AG04450 (cell line): ENCODE measurements at regions not wholly inside any gene's neighbourhood (a gene's known extent, or its start where the extent isn't known, plus 50 kb on each side); places are given as distances from the start of the nearest gene placed in this dataset.

Source experiments
- CTCF ChIA-PET: fragments of 300-600, 350-600 bp; formaldehyde crosslinking; extraction: SDS; loops from one replicate; lab custom pipeline; 2022; ENCODE audit warnings: antibody characterized with exemption, inconsistent platforms; lab: Charles Lee
- POLR2A ChIA-PET: fragments of 350-600 bp; formaldehyde crosslinking; extraction: SDS; loops from one replicate; lab custom pipeline; 2021; ENCODE audit warnings: antibody characterized with exemption, inconsistent platforms; lab: Yijun Ruan, JAX
- DNase-seq: peaks from one replicate; pipeline ENCODE4 v3.0.0-alpha.2; 2011; ENCODE audit warnings: low read depth, low spot score
- H3K27ac ChIP-seq: one replicate; pipeline ENCODE4 v1.5.1; 2012; ENCODE audit warnings: low read depth, low read length, control low read depth
- H3K27me3 ChIP-seq: one replicate; pipeline ENCODE4 v1.6.0; 2012; ENCODE audit warnings: low read length; ENCODE audit not compliant: control insufficient read depth, insufficient read depth
- H3K4me3 ChIP-seq: 2 replicates; pipeline ENCODE4 v1.5.1; 2011; ENCODE audit warnings: mild to moderate bottlenecking, low read depth, low read length, control low read depth
- H3K9me3 ChIP-seq: 2 replicates; pipeline ENCODE4 v1.5.1; 2012; ENCODE audit warnings: low read length; ENCODE audit not compliant: control insufficient read depth, insufficient read depth
- TF ChIP-seq, protein P1 (sequence below): IDR thresholded peaks from 2 replicates; pipeline ENCODE4 v1.5.1; 2011; ENCODE audit warnings: low read depth, low read length, control low read depth, inconsistent platforms

DNA sequence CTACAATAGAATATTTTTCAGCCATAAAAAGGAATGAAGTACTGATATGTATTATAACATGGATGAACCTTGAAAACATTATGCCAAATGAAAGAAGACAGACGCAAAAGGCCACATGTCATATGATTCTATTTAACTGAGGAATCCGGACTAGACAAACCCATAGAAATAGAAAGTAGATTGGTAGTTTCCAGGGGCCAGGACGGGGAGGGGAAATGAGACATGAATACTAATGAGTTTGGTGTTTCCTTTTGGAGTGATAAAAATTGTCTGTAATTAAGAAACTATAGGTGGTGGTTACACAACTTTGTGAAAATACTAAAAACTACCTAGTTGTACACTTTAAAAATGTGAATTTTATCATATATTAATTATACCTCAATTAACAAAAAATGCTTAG lies 247.6 kb downstream of the BCAT1 start:
- TF ChIP-seq, protein P1, sequence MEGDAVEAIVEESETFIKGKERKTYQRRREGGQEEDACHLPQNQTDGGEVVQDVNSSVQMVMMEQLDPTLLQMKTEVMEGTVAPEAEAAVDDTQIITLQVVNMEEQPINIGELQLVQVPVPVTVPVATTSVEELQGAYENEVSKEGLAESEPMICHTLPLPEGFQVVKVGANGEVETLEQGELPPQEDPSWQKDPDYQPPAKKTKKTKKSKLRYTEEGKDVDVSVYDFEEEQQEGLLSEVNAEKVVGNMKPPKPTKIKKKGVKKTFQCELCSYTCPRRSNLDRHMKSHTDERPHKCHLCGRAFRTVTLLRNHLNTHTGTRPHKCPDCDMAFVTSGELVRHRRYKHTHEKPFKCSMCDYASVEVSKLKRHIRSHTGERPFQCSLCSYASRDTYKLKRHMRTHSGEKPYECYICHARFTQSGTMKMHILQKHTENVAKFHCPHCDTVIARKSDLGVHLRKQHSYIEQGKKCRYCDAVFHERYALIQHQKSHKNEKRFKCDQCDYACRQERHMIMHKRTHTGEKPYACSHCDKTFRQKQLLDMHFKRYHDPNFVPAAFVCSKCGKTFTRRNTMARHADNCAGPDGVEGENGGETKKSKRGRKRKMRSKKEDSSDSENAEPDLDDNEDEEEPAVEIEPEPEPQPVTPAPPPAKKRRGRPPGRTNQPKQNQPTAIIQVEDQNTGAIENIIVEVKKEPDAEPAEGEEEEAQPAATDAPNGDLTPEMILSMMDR: no peak
- ChIA-PET POLR2A (no interaction called here), CTCF (no interaction called here)
- no peak for DNase-seq
- no peaks in the 10 kb centered on the region for H3K27me3 ChIP-seq
- H3K27ac ChIP-seq: no peak overlapping the region
- no peak overlapping the region for H3K4me3 ChIP-seq
- no peaks in the 10 kb centered on the region for H3K9me3 ChIP-seq

- ChIA-PET POLR2A (no interaction called here), CTCF (no interaction called here)
Measured at GRCh38 chr12:24698972-24699371, 249.9 kb downstream of the BCAT1 start.

DNA sequence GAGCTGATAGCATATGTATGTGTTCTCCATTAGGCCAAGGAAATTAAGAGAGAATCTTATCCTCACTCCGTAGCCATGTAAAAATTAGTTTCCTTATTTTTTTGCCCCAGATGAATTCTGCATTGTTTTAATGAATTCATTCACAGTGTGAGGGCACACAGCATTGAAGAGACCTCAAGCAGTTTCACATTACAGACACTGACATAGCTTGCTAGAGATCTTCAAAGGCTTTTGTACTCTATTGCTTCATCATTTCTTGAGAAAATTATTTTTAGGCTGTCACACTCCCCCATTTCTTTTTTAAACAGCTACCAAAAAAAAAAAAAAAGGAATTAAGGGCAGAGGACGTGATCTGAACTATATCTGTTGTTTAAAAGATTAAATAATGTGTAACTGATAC lies 251.1 kb downstream of the BCAT1 start:
- Histone ChIP-seq H3K4me3 (no peak overlapping the region), H3K27ac (no peak overlapping the region), H3K9me3 (no peaks in the 10 kb centered on the region), H3K27me3 (no peaks in the 10 kb centered on the region)
- ChIA-PET CTCF (interaction anchor here (1.3 kb wide), 1 partner anchor 16 kb away, joined by 3 read pairs; no protein-coding TSS in a partner anchor), POLR2A (no interaction called here)
- DNase-seq: no peak
- TF ChIP-seq, protein P1: no peak

More at GRCh38 chr12:24698972-24699371, 249.9 kb downstream of the BCAT1 start:
- H3K4me3 ChIP-seq: no peak overlapping the region
- H3K27ac ChIP-seq: no peak overlapping the region
- no peaks in the 10 kb centered on the region for H3K27me3 ChIP-seq
- no peak for DNase-seq
- H3K9me3 ChIP-seq: no peaks in the 10 kb centered on the region
- TF ChIP-seq, protein P1: no peak

GRCh38 chr12:24697295-24697694 lies 251.6 kb downstream of the BCAT1 start:
- H3K27ac ChIP-seq: no peak overlapping the region
- TF ChIP-seq, protein P1: no peak
- H3K4me3 ChIP-seq: no peak overlapping the region
- H3K27me3 ChIP-seq: no peaks in the 10 kb centered on the region
- no peak for DNase-seq
- H3K9me3 ChIP-seq: no peaks in the 10 kb centered on the region
- CTCF ChIA-PET: interaction anchor here (0.6 to 1.3 kb wide), 2 partner anchors 15 to 440 kb away, joined by 3 read pairs; no protein-coding TSS in a partner anchor
- POLR2A ChIA-PET: no interaction called here

DNA sequence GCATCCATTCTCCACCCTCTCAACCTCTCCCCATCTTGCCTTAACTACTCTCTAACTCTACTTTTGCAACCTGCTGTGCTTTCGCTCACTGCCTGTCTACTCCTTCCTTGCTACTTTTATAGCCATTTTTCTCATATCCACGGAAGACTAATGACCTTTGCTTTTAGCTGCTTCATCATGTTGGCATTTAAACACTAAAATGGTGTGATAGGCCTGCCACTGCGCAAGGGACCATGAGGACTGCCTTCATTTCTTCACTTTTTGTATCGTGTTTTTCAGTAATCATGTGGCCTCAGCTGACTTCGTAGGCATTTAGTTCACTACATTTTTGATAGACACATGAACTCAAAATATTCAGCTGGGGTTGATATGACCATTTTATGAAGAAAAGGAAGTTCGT lies 252.1 kb downstream of the BCAT1 start:
- POLR2A ChIA-PET: no interaction called here
- CTCF ChIA-PET: no interaction called here
- TF ChIP-seq, protein P1: no peak

More for the DNA sequence above, 252.1 kb downstream of the BCAT1 start:
- DNase-seq: no peak
- H3K27ac ChIP-seq: no peak overlapping the region
- no peaks in the 10 kb centered on the region for H3K27me3 ChIP-seq
- no peaks in the 10 kb centered on the region for H3K9me3 ChIP-seq
- H3K4me3 ChIP-seq: no peak overlapping the region
